ENCODE measurements at regions not wholly inside any gene's neighbourhood (a gene's known extent, or its start where the extent isn't known, plus 50 kb on each side); places are given as distances from the start of the nearest gene placed in this dataset.
"Not testable (repeated sequence)": the region's sequence is repeated elsewhere in the genome, so short reads cannot be mapped to it uniquely, and the experiment has no call there.

GRCh38 chr4:23033796-23034195 is 341.1 kb downstream of the GBA3 start:
- Histone ChIP-seq H3K4me1 (ENCODE audit: insufficient read depth, low read length) (peaks cover 5% of the 10 kb centered on the region; the same call in 1 of the 2 replicates), H3K9ac (ENCODE audit: low read depth, low read length) (no peak overlapping the region), H3K9me3 (ENCODE audit: insufficient read depth, low read depth, low read length) (no peaks in the 10 kb centered on the region), H3K27me3 (ENCODE audit: insufficient read depth, low read length) (no peaks in the 10 kb centered on the region), H3K36me3 (ENCODE audit: insufficient read depth, low read depth, low read length) (no peaks in the 10 kb centered on the region), H3K27ac (ENCODE audit: low read length) (no peak overlapping the region), H3K4me3 (ENCODE audit: low read length) (no peak overlapping the region)

DNA sequence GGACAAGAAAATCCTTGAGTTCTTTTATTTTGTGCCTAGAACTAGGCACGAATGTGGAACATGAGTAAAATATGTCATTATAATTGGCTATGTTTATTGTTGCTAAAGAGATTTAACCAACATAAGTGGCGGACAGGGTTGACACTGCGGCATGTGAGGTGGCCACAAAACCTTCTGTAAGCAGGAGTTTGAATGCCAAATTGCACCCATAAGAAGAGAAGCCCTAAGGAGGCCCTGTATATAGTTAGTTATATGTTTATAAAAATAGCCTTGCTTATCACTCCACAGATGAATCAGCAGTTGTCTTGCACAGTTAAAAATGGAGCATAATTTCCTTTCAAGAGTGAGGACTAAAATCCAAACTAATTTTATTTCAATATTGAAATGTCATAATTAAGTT is 336.1 kb downstream of the GBA3 start:
- H3K9me3 ChIP-seq (ENCODE audit: insufficient read depth, low read depth, low read length): no peaks in the 10 kb centered on the region
- H3K36me3 ChIP-seq (ENCODE audit: insufficient read depth, low read depth, low read length): no peaks in the 10 kb centered on the region
- H3K4me3 ChIP-seq (ENCODE audit: low read length): no peak overlapping the region
- H3K27me3 ChIP-seq (ENCODE audit: insufficient read depth, low read length): no peaks in the 10 kb centered on the region
- H3K9ac ChIP-seq (ENCODE audit: low read depth, low read length): no peak overlapping the region
- no peaks in the 10 kb centered on the region; the same call in 1 of the 2 replicates for H3K4me1 ChIP-seq (ENCODE audit: insufficient read depth, low read length)
- no peak overlapping the region for H3K27ac ChIP-seq (ENCODE audit: low read length)

DNA sequence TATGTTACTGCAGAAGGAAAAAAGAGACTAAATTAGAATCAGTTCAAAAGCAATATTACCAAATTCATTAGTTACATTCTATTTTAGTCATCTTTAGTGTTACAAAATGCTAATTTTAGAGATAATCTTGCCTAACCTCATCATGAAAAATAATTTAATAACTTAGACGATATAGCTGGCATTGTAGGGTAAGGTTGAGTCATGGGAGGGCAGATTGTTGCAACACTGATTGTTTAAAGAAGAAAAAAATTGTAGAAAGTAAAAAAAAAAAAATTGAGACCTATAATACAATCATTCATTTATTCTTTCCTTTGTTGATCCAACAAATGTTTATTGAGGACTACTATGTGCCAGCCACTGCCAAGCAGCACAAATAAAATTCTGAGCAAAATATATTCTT is 330.9 kb downstream of the GBA3 start:
- H3K9ac ChIP-seq (ENCODE audit: low read depth, low read length): no peak overlapping the region

GRCh38 chr4:23023121-23023520 is 330.4 kb downstream of the GBA3 start:
- H3K9ac ChIP-seq (ENCODE audit: low read depth, low read length): no peak overlapping the region
- H3K4me1 ChIP-seq (ENCODE audit: insufficient read depth, low read length): 0 out of 2 replicates have a peak, but pooled peaks cover 4% of the 10 kb centered on the region
- no peaks in the 10 kb centered on the region for H3K36me3 ChIP-seq (ENCODE audit: insufficient read depth, low read depth, low read length)
- no peak overlapping the region for H3K27ac ChIP-seq (ENCODE audit: low read length)
- no peaks in the 10 kb centered on the region for H3K27me3 ChIP-seq (ENCODE audit: insufficient read depth, low read length)
- H3K9me3 ChIP-seq (ENCODE audit: insufficient read depth, low read depth, low read length): no peaks in the 10 kb centered on the region
- no peak overlapping the region for H3K4me3 ChIP-seq (ENCODE audit: low read length)

More for the DNA sequence above, 330.9 kb downstream of the GBA3 start:
- Histone ChIP-seq H3K4me3 (ENCODE audit: low read length) (no peak overlapping the region), H3K27ac (ENCODE audit: low read length) (no peak overlapping the region), H3K27me3 (ENCODE audit: insufficient read depth, low read length) (no peaks in the 10 kb centered on the region), H3K4me1 (ENCODE audit: insufficient read depth, low read length) (0 out of 2 replicates have a peak, but pooled peaks cover 4% of the 10 kb centered on the region), H3K9me3 (ENCODE audit: insufficient read depth, low read depth, low read length) (no peaks in the 10 kb centered on the region), H3K36me3 (ENCODE audit: insufficient read depth, low read depth, low read length) (no peaks in the 10 kb centered on the region)

DNA sequence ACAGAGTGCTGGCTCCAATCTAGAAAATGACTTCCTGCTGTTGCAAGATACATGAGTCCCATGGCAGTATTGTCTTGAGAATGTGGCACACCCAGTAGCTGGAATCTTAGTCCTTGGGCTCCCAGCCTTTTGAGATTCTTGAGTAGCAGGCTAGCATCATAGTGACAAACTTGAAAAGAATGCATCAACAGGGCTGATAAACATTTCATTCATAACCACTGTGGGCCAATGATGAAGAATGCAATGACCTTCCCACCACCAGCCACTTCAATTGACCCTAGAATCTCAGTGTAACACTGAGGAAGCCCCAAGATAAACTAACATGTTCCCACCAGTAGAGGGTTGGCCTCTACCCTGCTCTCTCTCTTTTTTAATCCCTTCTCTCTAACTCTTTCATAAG is 329.3 kb downstream of the GBA3 start:
- Histone ChIP-seq H3K4me1 (ENCODE audit: insufficient read depth, low read length) (0 out of 2 replicates have a peak, but pooled peaks cover 4% of the 10 kb centered on the region), H3K27ac (ENCODE audit: low read length) (no peak overlapping the region), H3K9ac (ENCODE audit: low read depth, low read length) (no peak overlapping the region), H3K27me3 (ENCODE audit: insufficient read depth, low read length) (no peaks in the 10 kb centered on the region), H3K9me3 (ENCODE audit: insufficient read depth, low read depth, low read length) (no peaks in the 10 kb centered on the region), H3K4me3 (ENCODE audit: low read length) (no peak overlapping the region), H3K36me3 (ENCODE audit: insufficient read depth, low read depth, low read length) (no peaks in the 10 kb centered on the region)

GRCh38 chr4:23021040-23021439 is 328.3 kb downstream of the GBA3 start:
- no peaks in the 10 kb centered on the region for H3K9me3 ChIP-seq (ENCODE audit: insufficient read depth, low read depth, low read length)

DNA sequence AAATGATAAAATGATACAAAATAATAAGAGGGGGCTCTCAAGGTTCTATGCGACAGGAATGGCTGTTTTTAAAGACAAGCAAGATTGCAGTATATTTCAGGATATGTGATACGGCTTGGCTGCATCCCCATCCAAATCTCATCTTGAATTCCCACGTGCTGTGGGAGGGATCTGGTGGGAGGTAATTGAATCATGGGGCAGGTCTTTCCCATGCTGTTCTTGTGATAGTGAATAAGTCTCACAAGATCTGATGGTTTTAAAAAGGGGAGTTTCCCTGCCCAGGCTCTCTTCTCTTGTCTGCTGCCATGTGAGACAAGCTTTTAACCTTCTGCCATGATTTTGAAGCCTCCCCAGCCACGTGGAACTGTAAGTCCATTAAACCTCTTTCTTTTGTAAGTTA is 327.7 kb downstream of the GBA3 start:
- H3K9ac ChIP-seq (ENCODE audit: low read depth, low read length); H3K9me3 ChIP-seq (ENCODE audit: insufficient read depth, low read depth, low read length); H3K27ac ChIP-seq (ENCODE audit: low read length); H3K4me3 ChIP-seq (ENCODE audit: low read length); H3K4me1 ChIP-seq (ENCODE audit: insufficient read depth, low read length); H3K27me3 ChIP-seq (ENCODE audit: insufficient read depth, low read length); H3K36me3 ChIP-seq (ENCODE audit: insufficient read depth, low read depth, low read length): not testable (repeated sequence)

More at GRCh38 chr4:23021040-23021439, 328.3 kb downstream of the GBA3 start:
- no peak overlapping the region for H3K4me3 ChIP-seq (ENCODE audit: low read length)
- H3K36me3 ChIP-seq (ENCODE audit: insufficient read depth, low read depth, low read length): no peaks in the 10 kb centered on the region
- H3K27me3 ChIP-seq (ENCODE audit: insufficient read depth, low read length): no peaks in the 10 kb centered on the region
- no peak overlapping the region for H3K9ac ChIP-seq (ENCODE audit: low read depth, low read length)
- 0 out of 2 replicates have a peak, but pooled peaks cover 4% of the 10 kb centered on the region for H3K4me1 ChIP-seq (ENCODE audit: insufficient read depth, low read length)
- H3K27ac ChIP-seq (ENCODE audit: low read length): no peak overlapping the region

DNA sequence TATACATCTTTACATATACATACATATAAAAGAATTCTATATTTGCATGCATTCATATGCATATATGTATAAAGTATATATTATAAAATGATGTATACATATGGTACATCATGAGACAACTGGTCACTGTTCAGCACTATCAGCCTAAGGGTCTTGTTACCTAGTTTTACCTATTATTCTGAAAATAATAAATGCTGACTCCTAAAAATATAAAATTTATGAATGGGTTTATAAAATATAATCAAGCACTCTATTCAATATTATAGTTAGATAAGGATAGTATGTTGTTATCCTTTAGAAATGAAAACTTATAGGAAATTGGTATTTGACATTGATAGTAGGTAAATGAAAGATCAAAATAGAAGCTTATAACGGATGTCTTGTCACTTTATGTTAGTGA is 324.2 kb downstream of the GBA3 start:
- Histone ChIP-seq H3K4me1 (ENCODE audit: insufficient read depth, low read length) (0 out of 2 replicates have a peak, but pooled peaks cover 3% of the 10 kb centered on the region), H3K4me3 (ENCODE audit: low read length) (no peak overlapping the region), H3K9me3 (ENCODE audit: insufficient read depth, low read depth, low read length) (no peaks in the 10 kb centered on the region), H3K36me3 (ENCODE audit: insufficient read depth, low read depth, low read length) (no peaks in the 10 kb centered on the region), H3K27ac (ENCODE audit: low read length) (no peak overlapping the region), H3K9ac (ENCODE audit: low read depth, low read length) (no peak overlapping the region), H3K27me3 (ENCODE audit: insufficient read depth, low read length) (no peaks in the 10 kb centered on the region)

DNA sequence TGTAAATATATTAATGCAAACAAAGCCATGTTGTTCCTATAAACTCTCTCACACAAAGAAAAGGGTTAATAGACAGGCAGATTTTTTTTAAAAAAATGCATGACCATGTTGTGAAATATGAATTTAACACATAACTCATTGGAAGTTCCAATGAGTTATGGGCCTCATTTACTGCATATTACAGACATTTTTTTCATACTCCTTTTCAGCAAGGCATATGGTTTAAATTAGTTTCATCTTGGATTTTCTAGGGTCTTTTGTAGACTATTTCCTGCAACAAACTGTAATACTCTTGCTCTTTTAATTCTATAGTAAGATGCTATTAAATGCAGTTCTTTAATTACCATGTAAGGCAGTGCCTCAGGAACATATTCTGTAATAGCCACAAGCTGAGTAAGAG is 323.1 kb downstream of the GBA3 start:
- Histone ChIP-seq H3K27me3 (ENCODE audit: insufficient read depth, low read length) (no peaks in the 10 kb centered on the region), H3K9me3 (ENCODE audit: insufficient read depth, low read depth, low read length) (no peaks in the 10 kb centered on the region), H3K9ac (ENCODE audit: low read depth, low read length) (no peak overlapping the region), H3K36me3 (ENCODE audit: insufficient read depth, low read depth, low read length) (no peaks in the 10 kb centered on the region), H3K4me1 (ENCODE audit: insufficient read depth, low read length) (no peaks in the 10 kb centered on the region), H3K27ac (ENCODE audit: low read length) (no peak overlapping the region), H3K4me3 (ENCODE audit: low read length) (no peak overlapping the region)

DNA sequence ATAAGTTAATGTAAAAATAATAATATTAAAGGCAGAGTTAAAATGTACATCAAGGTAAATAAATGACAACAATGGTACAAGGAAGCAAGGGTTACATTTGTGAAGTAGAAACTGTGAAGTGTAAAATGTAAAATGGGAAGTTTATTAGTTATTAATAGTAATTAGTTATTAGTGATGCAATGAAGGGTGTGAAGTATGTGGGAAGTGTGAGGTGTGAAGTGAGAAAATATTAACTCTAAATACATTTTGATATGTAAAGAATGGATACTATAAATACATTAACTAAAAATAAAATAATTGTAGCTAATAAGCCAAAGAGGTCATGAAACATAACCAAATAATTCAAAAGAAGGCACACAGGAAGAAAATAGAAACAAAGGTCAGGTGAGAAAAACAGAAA is 316.4 kb downstream of the GBA3 start:
- no peaks in the 10 kb centered on the region for H3K27me3 ChIP-seq (ENCODE audit: insufficient read depth, low read length)
- H3K27ac ChIP-seq (ENCODE audit: low read length): no peak overlapping the region
- H3K9ac ChIP-seq (ENCODE audit: low read depth, low read length): no peak overlapping the region
- H3K36me3 ChIP-seq (ENCODE audit: insufficient read depth, low read depth, low read length): no peaks in the 10 kb centered on the region
- no peaks in the 10 kb centered on the region for H3K9me3 ChIP-seq (ENCODE audit: insufficient read depth, low read depth, low read length)
- H3K4me3 ChIP-seq (ENCODE audit: low read length): no peak overlapping the region
- no peaks in the 10 kb centered on the region for H3K4me1 ChIP-seq (ENCODE audit: insufficient read depth, low read length)

DNA sequence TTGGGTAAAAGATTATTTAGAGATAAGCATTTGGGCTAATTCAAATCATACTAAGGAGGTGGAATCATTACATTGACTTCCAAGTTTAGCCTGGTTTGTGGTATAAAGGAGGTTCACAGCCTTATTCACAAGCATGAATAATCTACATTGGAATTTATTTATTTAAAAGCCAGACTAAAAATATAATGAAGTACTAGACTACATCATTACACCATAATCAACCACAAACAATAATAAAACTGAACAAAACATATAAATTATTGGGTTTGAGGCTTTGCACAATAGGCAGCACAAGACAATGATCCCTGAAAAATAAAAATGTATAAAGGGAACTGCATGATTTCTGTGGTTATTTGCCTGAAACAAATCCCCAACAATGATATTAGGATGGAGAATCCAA is 314.0 kb downstream of the GBA3 start:
- H3K9me3 ChIP-seq (ENCODE audit: insufficient read depth, low read depth, low read length): no peaks in the 10 kb centered on the region
- no peak overlapping the region for H3K4me3 ChIP-seq (ENCODE audit: low read length)
- H3K9ac ChIP-seq (ENCODE audit: low read depth, low read length): no peak overlapping the region
- H3K36me3 ChIP-seq (ENCODE audit: insufficient read depth, low read depth, low read length): no peaks in the 10 kb centered on the region
- no peak overlapping the region for H3K27ac ChIP-seq (ENCODE audit: low read length)
- no peaks in the 10 kb centered on the region for H3K27me3 ChIP-seq (ENCODE audit: insufficient read depth, low read length)
- no peaks in the 10 kb centered on the region for H3K4me1 ChIP-seq (ENCODE audit: insufficient read depth, low read length)

DNA sequence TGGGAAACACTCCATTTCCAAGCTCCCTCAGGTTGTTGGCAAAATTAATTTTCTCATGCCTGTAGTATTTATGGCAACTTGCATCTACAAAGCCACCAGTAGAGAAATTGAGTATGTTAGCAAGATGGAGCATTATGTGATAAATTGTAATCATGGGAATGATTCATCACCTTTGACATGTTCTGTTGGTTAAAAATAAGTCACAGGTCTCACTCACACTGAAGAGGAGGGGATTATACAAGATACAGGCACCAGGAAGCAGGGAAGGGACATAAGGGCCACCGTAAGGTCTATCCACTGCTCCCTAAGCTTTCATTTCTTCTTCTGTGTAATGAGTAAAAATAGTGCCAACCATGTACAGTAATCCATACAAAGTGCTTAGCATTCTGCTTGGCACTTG is 313.0 kb downstream of the GBA3 start:
- H3K27me3 ChIP-seq (ENCODE audit: insufficient read depth, low read length): no peaks in the 10 kb centered on the region
- H3K36me3 ChIP-seq (ENCODE audit: insufficient read depth, low read depth, low read length): no peaks in the 10 kb centered on the region
- H3K9ac ChIP-seq (ENCODE audit: low read depth, low read length): no peak overlapping the region
- H3K27ac ChIP-seq (ENCODE audit: low read length): no peak overlapping the region
- no peaks in the 10 kb centered on the region for H3K9me3 ChIP-seq (ENCODE audit: insufficient read depth, low read depth, low read length)
- no peaks in the 10 kb centered on the region for H3K4me1 ChIP-seq (ENCODE audit: insufficient read depth, low read length)
- no peak overlapping the region for H3K4me3 ChIP-seq (ENCODE audit: low read length)

DNA sequence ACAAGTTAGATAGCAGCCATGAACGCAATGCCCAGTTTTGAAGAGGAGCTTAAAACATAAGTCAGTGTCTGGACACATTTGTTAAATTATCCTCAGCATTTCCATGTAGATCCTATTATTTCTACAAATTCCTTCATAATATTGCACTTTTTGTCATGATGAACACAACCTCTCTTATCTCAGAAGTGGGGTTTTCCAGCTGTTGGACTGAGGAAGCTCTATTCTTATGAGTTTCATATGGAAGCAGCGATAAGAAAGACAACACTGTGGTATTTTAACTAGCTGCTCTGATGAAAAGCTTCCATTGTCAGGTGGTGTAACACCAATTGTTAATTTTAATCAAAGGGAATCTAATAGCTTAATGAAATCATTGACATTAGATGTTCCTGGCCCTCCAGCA is 308.7 kb downstream of the GBA3 start:
- H3K27ac ChIP-seq (ENCODE audit: low read length): no peak overlapping the region
- no peaks in the 10 kb centered on the region for H3K36me3 ChIP-seq (ENCODE audit: insufficient read depth, low read depth, low read length)
- H3K27me3 ChIP-seq (ENCODE audit: insufficient read depth, low read length): no peaks in the 10 kb centered on the region
- H3K9ac ChIP-seq (ENCODE audit: low read depth, low read length): no peak overlapping the region
- H3K4me3 ChIP-seq (ENCODE audit: low read length): no peak overlapping the region
- H3K9me3 ChIP-seq (ENCODE audit: insufficient read depth, low read depth, low read length): no peaks in the 10 kb centered on the region
- H3K4me1 ChIP-seq (ENCODE audit: insufficient read depth, low read length): no peaks in the 10 kb centered on the region
